GM12878 (cell line): ENCODE measurements at regions not wholly inside any gene's neighbourhood (a gene's known extent, or its start where the extent isn't known, plus 50 kb on each side); places are given as distances from the start of the nearest gene placed in this dataset.

Experiments
- BACH1 ChIP-seq: fragments of 450-650 bp; IDR thresholded peaks from 2 replicates; pipeline ENCODE4 v1.6.1; 2017; ENCODE audit warnings: mild to moderate bottlenecking, borderline replicate concordance
- BCL11A ChIP-seq: IDR thresholded peaks from 2 replicates; pipeline ENCODE4 v1.6.1; 2011; ENCODE audit warnings: low read depth, low read length
- CEBPB ChIP-seq, 2 experiments: fragments of 150-350 bp in 1 of 2; IDR thresholded peaks; 2 replicates each; pipeline ENCODE4 v1.6.1; 2012 to 2014; ENCODE audit warnings: low read depth in 2 of 2, low read length in 2 of 2, borderline replicate concordance in 1 of 2, inconsistent platforms in 1 of 2
- FOXK2 ChIP-seq: fragments of 450-650 bp; IDR thresholded peaks from 2 replicates; pipeline ENCODE4 v1.6.1; 2017; ENCODE audit warnings: mild to moderate bottlenecking, moderate library complexity
- FOXM1 ChIP-seq: IDR thresholded peaks from 2 replicates; pipeline ENCODE4 v1.6.1; 2012; ENCODE audit warnings: low read depth, mild to moderate bottlenecking, inconsistent platforms, low read length, moderate library complexity
- HDAC2 ChIP-seq: fragments of 200-600 bp; sonication (generic); IDR thresholded peaks from 2 replicates; pipeline ENCODE4 v1.6.1; 2017
- RAD21 ChIP-seq: IDR thresholded peaks from 2 replicates; pipeline ENCODE4 v1.6.1; 2011; ENCODE audit warnings: mild to moderate bottlenecking, low read depth, low read length, moderate library complexity; ENCODE audit not compliant: insufficient read depth
- RFX5 ChIP-seq: IDR thresholded peaks from 2 replicates; pipeline ENCODE4 v1.6.1; 2011; ENCODE audit warnings: low read depth, low read length, improper control_type of control experiment
- SMC3 ChIP-seq: IDR thresholded peaks from 2 replicates; pipeline ENCODE4 v1.6.1; 2011; ENCODE audit warnings: low read length, improper control_type of control experiment, borderline replicate concordance
- SREBF2 ChIP-seq: IDR thresholded peaks from 2 replicates; pipeline ENCODE4 v1.6.1; 2012; ENCODE audit warnings: mild to moderate bottlenecking, low read length
- ZBED1 ChIP-seq: IDR thresholded peaks from 2 replicates; pipeline ENCODE4 v1.6.1; 2016; ENCODE audit warnings: borderline replicate concordance
- TF ChIP-seq, protein P1 (sequence below), 3 experiments: IDR thresholded peaks in 2 of 3; conservative IDR thresholded peaks in 1 of 3; 2 replicates each; pipeline ENCODE4 v1.5.1; 2011; ENCODE audit warnings: low read depth in 3 of 3, low read length in 3 of 3, mild to moderate bottlenecking in 3 of 3, control low read depth in 2 of 3, moderate library complexity in 2 of 3, inconsistent platforms in 1 of 3, mixed read lengths in 1 of 3; ENCODE audit not compliant: control insufficient read depth in 2 of 3, insufficient read depth in 1 of 3; ENCODE audit errors: extremely low read depth in 1 of 3
- TF ChIP-seq, protein P2 (sequence below): fragments of 450-650 bp; IDR thresholded peaks from 2 replicates; pipeline ENCODE4 v1.6.1; 2017; ENCODE audit warnings: antibody characterized with exemption, mild to moderate bottlenecking, moderate library complexity
- TF ChIP-seq, protein P3 (sequence below): IDR thresholded peaks from 2 replicates; pipeline ENCODE4 v1.6.1; 2012; ENCODE audit warnings: low read depth, low read length, improper control_type of control experiment

DNA sequence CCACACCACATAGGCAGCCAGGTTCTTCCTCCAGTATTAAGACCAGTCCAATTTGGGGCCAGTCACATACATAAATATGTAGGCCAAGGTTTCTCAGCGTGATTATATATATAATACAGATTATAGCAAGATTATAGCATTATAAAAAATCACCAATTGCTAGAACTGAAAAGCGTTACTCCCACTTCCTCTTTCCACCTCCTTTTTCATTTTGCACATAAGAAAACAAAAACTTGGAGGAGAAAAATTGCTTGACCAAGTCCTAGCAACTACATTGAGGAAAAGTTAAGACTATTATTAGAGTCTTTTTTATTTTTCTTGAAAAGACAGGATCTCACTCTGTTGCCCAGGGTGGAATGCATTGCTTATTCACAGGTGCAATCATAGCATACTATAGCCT, 262.7 kb upstream of the KCNN2 start:
- TF ChIP-seq, protein P1, sequence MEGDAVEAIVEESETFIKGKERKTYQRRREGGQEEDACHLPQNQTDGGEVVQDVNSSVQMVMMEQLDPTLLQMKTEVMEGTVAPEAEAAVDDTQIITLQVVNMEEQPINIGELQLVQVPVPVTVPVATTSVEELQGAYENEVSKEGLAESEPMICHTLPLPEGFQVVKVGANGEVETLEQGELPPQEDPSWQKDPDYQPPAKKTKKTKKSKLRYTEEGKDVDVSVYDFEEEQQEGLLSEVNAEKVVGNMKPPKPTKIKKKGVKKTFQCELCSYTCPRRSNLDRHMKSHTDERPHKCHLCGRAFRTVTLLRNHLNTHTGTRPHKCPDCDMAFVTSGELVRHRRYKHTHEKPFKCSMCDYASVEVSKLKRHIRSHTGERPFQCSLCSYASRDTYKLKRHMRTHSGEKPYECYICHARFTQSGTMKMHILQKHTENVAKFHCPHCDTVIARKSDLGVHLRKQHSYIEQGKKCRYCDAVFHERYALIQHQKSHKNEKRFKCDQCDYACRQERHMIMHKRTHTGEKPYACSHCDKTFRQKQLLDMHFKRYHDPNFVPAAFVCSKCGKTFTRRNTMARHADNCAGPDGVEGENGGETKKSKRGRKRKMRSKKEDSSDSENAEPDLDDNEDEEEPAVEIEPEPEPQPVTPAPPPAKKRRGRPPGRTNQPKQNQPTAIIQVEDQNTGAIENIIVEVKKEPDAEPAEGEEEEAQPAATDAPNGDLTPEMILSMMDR (IDR thresholded peaks at IDR 0.05 in 2 of 3, conservative IDR thresholded peaks at IDR 0.05 in 1 of 3; ENCODE audit: control insufficient read depth in 2 of 3, extremely low read depth in 1 of 3, insufficient read depth in 1 of 3, low read depth in 3 of 3, low read length in 3 of 3), result no peak
- TF ChIP-seq BCL11A, result no peak
- no peak for TF ChIP-seq RAD21
- TF ChIP-seq, protein P2, sequence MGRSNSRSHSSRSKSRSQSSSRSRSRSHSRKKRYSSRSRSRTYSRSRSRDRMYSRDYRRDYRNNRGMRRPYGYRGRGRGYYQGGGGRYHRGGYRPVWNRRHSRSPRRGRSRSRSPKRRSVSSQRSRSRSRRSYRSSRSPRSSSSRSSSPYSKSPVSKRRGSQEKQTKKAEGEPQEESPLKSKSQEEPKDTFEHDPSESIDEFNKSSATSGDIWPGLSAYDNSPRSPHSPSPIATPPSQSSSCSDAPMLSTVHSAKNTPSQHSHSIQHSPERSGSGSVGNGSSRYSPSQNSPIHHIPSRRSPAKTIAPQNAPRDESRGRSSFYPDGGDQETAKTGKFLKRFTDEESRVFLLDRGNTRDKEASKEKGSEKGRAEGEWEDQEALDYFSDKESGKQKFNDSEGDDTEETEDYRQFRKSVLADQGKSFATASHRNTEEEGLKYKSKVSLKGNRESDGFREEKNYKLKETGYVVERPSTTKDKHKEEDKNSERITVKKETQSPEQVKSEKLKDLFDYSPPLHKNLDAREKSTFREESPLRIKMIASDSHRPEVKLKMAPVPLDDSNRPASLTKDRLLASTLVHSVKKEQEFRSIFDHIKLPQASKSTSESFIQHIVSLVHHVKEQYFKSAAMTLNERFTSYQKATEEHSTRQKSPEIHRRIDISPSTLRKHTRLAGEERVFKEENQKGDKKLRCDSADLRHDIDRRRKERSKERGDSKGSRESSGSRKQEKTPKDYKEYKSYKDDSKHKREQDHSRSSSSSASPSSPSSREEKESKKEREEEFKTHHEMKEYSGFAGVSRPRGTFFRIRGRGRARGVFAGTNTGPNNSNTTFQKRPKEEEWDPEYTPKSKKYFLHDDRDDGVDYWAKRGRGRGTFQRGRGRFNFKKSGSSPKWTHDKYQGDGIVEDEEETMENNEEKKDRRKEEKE, result no peak
- no peak for TF ChIP-seq BACH1
- TF ChIP-seq, protein P3, sequence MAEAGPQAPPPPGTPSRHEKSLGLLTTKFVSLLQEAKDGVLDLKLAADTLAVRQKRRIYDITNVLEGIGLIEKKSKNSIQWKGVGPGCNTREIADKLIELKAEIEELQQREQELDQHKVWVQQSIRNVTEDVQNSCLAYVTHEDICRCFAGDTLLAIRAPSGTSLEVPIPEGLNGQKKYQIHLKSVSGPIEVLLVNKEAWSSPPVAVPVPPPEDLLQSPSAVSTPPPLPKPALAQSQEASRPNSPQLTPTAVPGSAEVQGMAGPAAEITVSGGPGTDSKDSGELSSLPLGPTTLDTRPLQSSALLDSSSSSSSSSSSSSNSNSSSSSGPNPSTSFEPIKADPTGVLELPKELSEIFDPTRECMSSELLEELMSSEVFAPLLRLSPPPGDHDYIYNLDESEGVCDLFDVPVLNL, result no peak
- TF ChIP-seq FOXK2, result no peak
- no peak for TF ChIP-seq ZBED1
- TF ChIP-seq RFX5, result no peak
- no peak for TF ChIP-seq FOXM1
- no peak for TF ChIP-seq CEBPB (IDR thresholded peaks at IDR 0.05; ENCODE audit: borderline replicate concordance in 1 of 2, low read depth in 2 of 2, low read length in 2 of 2)
- TF ChIP-seq HDAC2, result no peak
- TF ChIP-seq SREBF2, result no peak
- no peak for TF ChIP-seq SMC3
